IMR-90 (cell line): ENCODE measurements at regions not wholly inside any gene's neighbourhood (a gene's known extent, or its start where the extent isn't known, plus 50 kb on each side); places are given as distances from the start of the nearest gene placed in this dataset.

Source experiments
- ATAC-seq: fragments of 200-7000 bp; cut with Tn5 transposase; 2 replicates; pipeline ENCODE4 v1.9.1; 2020; ENCODE audit warnings: low read depth, mild to moderate bottlenecking, moderate library complexity
- BruUV-seq: library from RNA; stranded (reverse); fragments of 400-500 nt; replicated peaks from 2 replicates; lab custom pipeline; 2021; lab: Mats Ljungman, UMichigan
- CTCF ChIA-PET: fragments of 300-600 bp; formaldehyde crosslinking; extraction: SDS; loops from one replicate; lab custom pipeline; 2021; ENCODE audit warnings: antibody characterized with exemption; lab: Yijun Ruan, JAX
- POLR2A ChIA-PET: fragments of 300-600 bp; sonication (Branson Sonifier 250); formaldehyde crosslinking; loops from one replicate; lab custom pipeline; 2022; ENCODE audit warnings: antibody characterized with exemption; ENCODE audit not compliant: unreplicated experiment; lab: Charles Lee
- DNase-seq: peaks from one replicate; pipeline ENCODE4 v3.0.0; 2013
- H2AFZ ChIP-seq: replicated peaks from 2 replicates; pipeline ENCODE3; 2013; ENCODE audit warnings: low read length, mild to moderate bottlenecking; ENCODE audit not compliant: poor library complexity
- H2AK5ac ChIP-seq: 2 replicates; pipeline ENCODE4 v1.6.1; 2013; ENCODE audit warnings: low read depth, low read length, inconsistent platforms
- H2AK9ac ChIP-seq: replicated peaks from 2 replicates; pipeline ENCODE3; 2013; ENCODE audit warnings: mild to moderate bottlenecking, low read depth, low read length, moderate library complexity; ENCODE audit not compliant: poor library complexity
- H2BK120ac ChIP-seq: 2 replicates; pipeline ENCODE4 v1.6.1; 2013; ENCODE audit warnings: low read depth, low read length, inconsistent platforms
- H2BK15ac ChIP-seq: 3 replicates; pipeline ENCODE4 v1.6.1; 2013; ENCODE audit warnings: low read depth, low read length, inconsistent platforms
- H2BK20ac ChIP-seq: 2 replicates; pipeline ENCODE4 v1.6.1; 2013; ENCODE audit warnings: low read depth, mild to moderate bottlenecking, inconsistent platforms, low read length, moderate library complexity
- H2BK5ac ChIP-seq: 2 replicates; pipeline ENCODE4 v1.6.1; 2013; ENCODE audit warnings: mild to moderate bottlenecking, low read depth, low read length, inconsistent platforms; ENCODE audit not compliant: poor library complexity, severe bottlenecking
- H3K14ac ChIP-seq: replicated peaks from 2 replicates; pipeline ENCODE4 v1.6.1; 2013; ENCODE audit warnings: low read depth, low read length, inconsistent platforms
- H3K18ac ChIP-seq: 2 replicates; pipeline ENCODE4 v1.6.1; 2013; ENCODE audit warnings: low read depth, low read length, control low read depth
- H3K23ac ChIP-seq: 2 replicates; pipeline ENCODE4 v1.6.1; 2013; ENCODE audit warnings: low read depth, low read length, inconsistent platforms
- H3K27ac ChIP-seq: 2 replicates; pipeline ENCODE4 v1.5.1; 2013; ENCODE audit warnings: mild to moderate bottlenecking, control low read depth, low read length; ENCODE audit not compliant: insufficient read depth
- H3K27me3 ChIP-seq: 2 replicates; pipeline ENCODE4 v1.6.1; 2013; ENCODE audit warnings: low read length; ENCODE audit not compliant: control insufficient read depth, insufficient read depth
- H3K36me3 ChIP-seq: 2 replicates; pipeline ENCODE4 v1.6.1; 2013; ENCODE audit warnings: low read length, mixed read lengths; ENCODE audit not compliant: control insufficient read depth, insufficient read depth
- H3K4ac ChIP-seq: 2 replicates; pipeline ENCODE4 v1.6.1; 2013; ENCODE audit warnings: low read depth, low read length, inconsistent platforms
- H3K4me1 ChIP-seq: 2 replicates; pipeline ENCODE4 v1.6.1; 2013; ENCODE audit warnings: low read length, mixed read lengths; ENCODE audit not compliant: control insufficient read depth, insufficient read depth
- H3K4me2 ChIP-seq: 2 replicates; pipeline ENCODE4 v1.6.1; 2013; ENCODE audit warnings: low read depth, mild to moderate bottlenecking, control low read depth, low read length, moderate library complexity
- H3K4me3 ChIP-seq: 2 replicates; pipeline ENCODE4 v1.5.1; 2013; ENCODE audit warnings: low read depth, mild to moderate bottlenecking, control low read depth, low read length, moderate library complexity; ENCODE audit not compliant: insufficient read depth
- H3K56ac ChIP-seq: 2 replicates; pipeline ENCODE4 v1.6.1; 2013; ENCODE audit warnings: low read length, inconsistent platforms; ENCODE audit not compliant: insufficient read depth; ENCODE audit errors: extremely low read depth
- H3K79me1 ChIP-seq, 2 experiments: 2 replicates each; pipeline ENCODE4 v1.6.1; 2013; ENCODE audit warnings: low read length in 2 of 2, inconsistent platforms in 1 of 2, low read depth in 1 of 2
- H3K9ac ChIP-seq: 2 replicates; pipeline ENCODE4 v1.6.1; 2013; ENCODE audit warnings: low read depth, low read length, control low read depth
- H3K9me1 ChIP-seq: 2 replicates; pipeline ENCODE4 v1.6.1; 2013; ENCODE audit warnings: low read length, inconsistent platforms; ENCODE audit not compliant: insufficient read depth
- H3K9me3 ChIP-seq: 2 replicates; pipeline ENCODE4 v1.6.1; 2013; ENCODE audit warnings: low read length; ENCODE audit not compliant: control insufficient read depth, insufficient read depth
- H4K20me1 ChIP-seq: 2 replicates; pipeline ENCODE4 v1.6.1; 2013; ENCODE audit warnings: low read length, inconsistent platforms; ENCODE audit not compliant: insufficient read depth
- H4K5ac ChIP-seq: 2 replicates; pipeline ENCODE4 v1.6.1; 2013; ENCODE audit warnings: mild to moderate bottlenecking, low read depth, low read length, control low read depth
- H4K8ac ChIP-seq, 2 experiments: 2 replicates each; pipeline ENCODE4 v1.6.1; 2013; ENCODE audit warnings: low read depth in 2 of 2, low read length in 2 of 2, control low read depth in 1 of 2, inconsistent platforms in 1 of 2
- H4K91ac ChIP-seq: 2 replicates; pipeline ENCODE4 v1.6.1; 2013; ENCODE audit warnings: low read depth, low read length, inconsistent platforms; ENCODE audit not compliant: insufficient read depth
- BHLHE40 ChIP-seq: fragments of 150-350 bp; IDR thresholded peaks from 2 replicates; pipeline ENCODE4 v1.6.1; 2016; ENCODE audit warnings: mild to moderate bottlenecking, low read depth, low read length
- CEBPB ChIP-seq: IDR thresholded peaks from 2 replicates; pipeline ENCODE4 v1.6.1; 2012; ENCODE audit warnings: low read depth, low read length, improper control_type of control experiment
- CHD1 ChIP-seq: IDR thresholded peaks from 2 replicates; pipeline ENCODE4 v1.6.1; 2012; ENCODE audit warnings: low read depth, low read length, improper control_type of control experiment
- CTCF ChIP-seq: conservative IDR thresholded peaks from 2 replicates; pipeline ENCODE4 v1.5.1; 2012; ENCODE audit warnings: mild to moderate bottlenecking, low read depth, low read length, improper control_type of control experiment
- FOS ChIP-seq: fragments of 150-350 bp; IDR thresholded peaks from 2 replicates; pipeline ENCODE4 v1.6.1; 2016; ENCODE audit warnings: low read depth, low read length
- MAFK ChIP-seq: IDR thresholded peaks from 2 replicates; pipeline ENCODE4 v1.6.1; 2012; ENCODE audit warnings: low read depth, low read length, improper control_type of control experiment
- MAZ ChIP-seq: IDR thresholded peaks from 2 replicates; pipeline ENCODE4 v1.6.1; 2012; ENCODE audit warnings: low read depth, mild to moderate bottlenecking, low read length, improper control_type of control experiment, moderate library complexity, borderline replicate concordance
- NFE2L2 ChIP-seq: fragments of 150-350 bp; IDR thresholded peaks from 2 replicates; pipeline ENCODE4 v1.6.1; 2016; ENCODE audit warnings: low read depth, mild to moderate bottlenecking, low read length
- POLR2A ChIP-seq: IDR thresholded peaks from 2 replicates; pipeline ENCODE4 v1.6.1; 2012; ENCODE audit warnings: mild to moderate bottlenecking, low read depth, low read length
- RAD21 ChIP-seq: IDR thresholded peaks from 2 replicates; pipeline ENCODE4 v1.6.1; 2012; ENCODE audit warnings: low read length, improper control_type of control experiment
- RCOR1 ChIP-seq: IDR thresholded peaks from 2 replicates; pipeline ENCODE4 v1.6.1; 2012; ENCODE audit warnings: mild to moderate bottlenecking, low read length, improper control_type of control experiment; ENCODE audit not compliant: insufficient replicate concordance
- SMC3 ChIP-seq: fragments of 150-350 bp; IDR thresholded peaks from 2 replicates; pipeline ENCODE4 v1.6.1; 2016; ENCODE audit warnings: low read depth, mild to moderate bottlenecking, antibody characterized with exemption, low read length, moderate library complexity
- USF2 ChIP-seq: fragments of 150-350 bp; IDR thresholded peaks from 2 replicates; pipeline ENCODE4 v1.6.1; 2017; ENCODE audit warnings: mild to moderate bottlenecking, antibody characterized with exemption, low read length, low read depth
- WGBS, 2 experiments: methylation state at CpG; one replicate each; pipeline versions ENCODE4 v1.1.5 to v1.1.7; 2013; ENCODE audit warnings: missing lambda C conversion rate in 2 of 2; ENCODE audit not compliant: insufficient read length in 1 of 2; ENCODE audit errors: extremely low coverage in 2 of 2; 5-methylcytosine and 5-hydroxymethylcytosine counted together
- dilution Hi-C: fragments of 300-500 bp; cut with HindIII; formaldehyde crosslinking; loops from one replicate; pipeline ENCODE4 v1.14.3; 2018; ENCODE audit warnings: low sequenced_read_pairs; ENCODE audit not compliant: unreplicated experiment
- in situ Hi-C: fragments of 300-500 bp; cut with MboI; formaldehyde crosslinking; loops from 3 replicates; pipeline ENCODE4 v1.14.3; 2019; ENCODE audit warnings: low sequenced_read_pairs, inconsistent platforms, mixed read lengths
- intact Hi-C: fragments of 100-400 bp; cut with micrococcal nuclease; formaldehyde crosslinking; loops from 2 replicates; pipeline ENCODE4 v1.10.0; 2022

GRCh38 chr5:92635001-92635461 lies 946.0 kb downstream of the NR2F1-AS1 start:
- H3K18ac ChIP-seq: peak overlapping the region; percentile 50
- peaks cover 8% of the 10 kb centered on the region for H3K4me1 ChIP-seq
- POLR2A ChIA-PET: no interaction called here
- H2AK5ac ChIP-seq: peak overlapping the region; percentile 86
- no peaks in the 10 kb centered on the region for H3K27me3 ChIP-seq
- H3K9me1 ChIP-seq: 0 out of 2 replicates have a peak, but pooled peaks cover 3% of the 10 kb centered on the region
- no peak overlapping the region for H3K56ac ChIP-seq
- H4K20me1 ChIP-seq: no peaks in the 10 kb centered on the region
- in situ Hi-C loops (no loop called here), intact Hi-C loops (no loop called here), dilution Hi-C loops (no loop called here)
- H3K4me3 ChIP-seq: no peak overlapping the region
- no peaks in the 10 kb centered on the region for H3K36me3 ChIP-seq
- H3K9ac ChIP-seq: no peak overlapping the region
- H4K8ac ChIP-seq: peak overlapping the region in 1 of 2 experiments; percentile 21; a peak in 2 of 4 replicates
- no TSS peak for BruUV-seq
- no peak overlapping the region for H2AK9ac ChIP-seq
- H4K5ac ChIP-seq: peak overlapping the region; percentile 53; the same call in 1 of the 2 replicates
- peak overlapping the region; percentile 41 for H2BK120ac ChIP-seq
- peak overlapping the region; percentile 51; the same call in 1 of the 2 replicates for H4K91ac ChIP-seq
- TF ChIP-seq RCOR1: no peak
- TF ChIP-seq MAFK: no peak
- no peak for TF ChIP-seq RAD21
- no peak for TF ChIP-seq CHD1
- no peak for TF ChIP-seq MAZ
- TF ChIP-seq BHLHE40: no peak
- TF ChIP-seq USF2: no peak
- no peak for TF ChIP-seq FOS
- TF ChIP-seq POLR2A: no peak
- no peak for TF ChIP-seq CTCF
- TF ChIP-seq CEBPB: no peak
- TF ChIP-seq NFE2L2: no peak
- TF ChIP-seq SMC3: no peak
- 0 out of 2 replicates have a peak overlapping the region, but pooled peaks have one; percentile 13 for H2BK20ac ChIP-seq
- no peak overlapping the region for H3K4me2 ChIP-seq
- peak overlapping the region; percentile 93; the same call in 2 of the 3 replicates for H2BK15ac ChIP-seq
- H2AFZ ChIP-seq: no peak overlapping the region
- H3K23ac ChIP-seq: no peak overlapping the region
- no peak overlapping the region for H3K27ac ChIP-seq
- H3K9me3 ChIP-seq: no peaks in the 10 kb centered on the region
- CTCF ChIA-PET: no interaction called here
- H3K79me1 ChIP-seq: no peaks in the 10 kb centered on the region
- ATAC-seq: no peak
- peak overlapping the region; percentile 79 for H3K4ac ChIP-seq
- DNase-seq: no peak
- no peak overlapping the region for H3K14ac ChIP-seq
- no peak overlapping the region for H2BK5ac ChIP-seq
- 100% methylated on average over 1 of the region's 11 CpGs; no CpG with 5 or more reads in 1 of the 2 experiments for WGBS, 2 experiments
